OCI-LY3 (cell line): ENCODE measurements at regions not wholly inside any gene's neighbourhood (a gene's known extent, or its start where the extent isn't known, plus 50 kb on each side); places are given as distances from the start of the nearest gene placed in this dataset.

Experiments used
- H2AFZ ChIP-seq: fragments of 200-600, 300-600 bp; shearing (Covaris generic); 2 replicates; pipeline ENCODE4 v1.6.0; 2014; ENCODE audit warnings: antibody characterized with exemption, low read depth, low read length
- H3K27ac ChIP-seq: fragments of 200-600, 300-600 bp; sonication (generic); 2 replicates; pipeline ENCODE4 v1.5.1; 2014; ENCODE audit warnings: mild to moderate bottlenecking, low read length, moderate library complexity, mixed read lengths
- H3K27me3 ChIP-seq: fragments of 200-600, 300-600 bp; sonication (generic); 2 replicates; pipeline ENCODE4 v1.6.1; 2014; ENCODE audit warnings: low read depth, low read length, mixed read lengths
- H3K36me3 ChIP-seq: fragments of 200-600, 300-600 bp; sonication (generic); replicated peaks from 2 replicates; pipeline ENCODE3; 2014; ENCODE audit warnings: low read depth, low read length, mixed read lengths
- H3K4me1 ChIP-seq: fragments of 300-600, 200-600 bp; sonication (generic); 2 replicates; pipeline ENCODE4 v1.6.1; 2014; ENCODE audit warnings: low read length, mixed read lengths
- H3K4me2 ChIP-seq: fragments of 200-600, 300-600 bp; sonication (generic); 2 replicates; pipeline ENCODE4 v1.6.1; 2014; ENCODE audit warnings: low read length, mixed read lengths
- H3K4me3 ChIP-seq: fragments of 300-600, 200-600 bp; sonication (generic); 2 replicates; pipeline ENCODE4 v1.5.1; 2014; ENCODE audit warnings: antibody characterized with exemption, mild to moderate bottlenecking, low read length, moderate library complexity
- H3K79me2 ChIP-seq: fragments of 300-600, 200-600 bp; shearing (Covaris generic); 2 replicates; pipeline ENCODE4 v1.6.1; 2014; ENCODE audit warnings: mild to moderate bottlenecking, low read length, mixed read lengths
- H3K9ac ChIP-seq: fragments of 300-600, 200-600 bp; shearing (Covaris generic); 2 replicates; pipeline ENCODE4 v1.6.0; 2014; ENCODE audit warnings: mild to moderate bottlenecking, low read length, moderate library complexity
- H3K9me3 ChIP-seq: fragments of 200-600, 300-600 bp; shearing (Covaris generic); 2 replicates; pipeline ENCODE4 v1.6.1; 2014; ENCODE audit warnings: low read length, mixed read lengths; ENCODE audit not compliant: insufficient read depth
- H4K20me1 ChIP-seq: fragments of 200-600, 300-600 bp; sonication (generic); 2 replicates; pipeline ENCODE4 v1.6.1; 2016; ENCODE audit warnings: low read length, mixed read lengths; ENCODE audit not compliant: insufficient read depth
- CTCF ChIP-seq: fragments of 200-600, 300-600 bp; sonication (generic); IDR thresholded peaks from 2 replicates; pipeline ENCODE4 v1.5.1; 2014; ENCODE audit warnings: antibody characterized with exemption, low read length, low read depth
- EZH2phosphoT487 ChIP-seq: fragments of 200-600 bp; shearing (Covaris generic); IDR thresholded peaks from 2 replicates; pipeline ENCODE4 v1.6.1; 2018; ENCODE audit warnings: antibody characterized with exemption, mixed run types, low read depth

- peak overlapping the region; percentile 65; the same call in 1 of the 2 replicates for H3K27ac ChIP-seq
- peak overlapping the region; percentile 66; the same call in 1 of the 2 replicates for H3K4me2 ChIP-seq
- H3K36me3 ChIP-seq, result no peaks in the 10 kb centered on the region
Observed at GRCh38 chr1:66444438-66445265, 89.3 kb upstream of the SGIP1 start.

GRCh38 chr1:66445492-66446181, 88.3 kb upstream of the SGIP1 start:
- H3K4me1 ChIP-seq, result peaks cover 35% of the 10 kb centered on the region
- peak overlapping the region; percentile 20 for H3K4me3 ChIP-seq
- peak overlapping the region; percentile 65 for H3K27ac ChIP-seq
- peak overlapping the region; percentile 54 for H3K9ac ChIP-seq
- peak overlapping the region; percentile 66 for H3K4me2 ChIP-seq
- TF ChIP-seq CTCF (no peak), EZH2phosphoT487 (no peak)
- no peaks in the 10 kb centered on the region for H4K20me1 ChIP-seq
- H3K79me2 ChIP-seq, result no peaks in the 10 kb centered on the region
- no peaks in the 10 kb centered on the region for H3K27me3 ChIP-seq
- H2AFZ ChIP-seq, result peak overlapping the region; percentile 95
- no peaks in the 10 kb centered on the region for H3K36me3 ChIP-seq
- no peaks in the 10 kb centered on the region for H3K9me3 ChIP-seq

More at GRCh38 chr1:66444438-66445265, 89.3 kb upstream of the SGIP1 start:
- no peaks in the 10 kb centered on the region for H3K27me3 ChIP-seq
- no peak overlapping the region for H3K4me3 ChIP-seq
- H3K79me2 ChIP-seq, result no peaks in the 10 kb centered on the region
- H4K20me1 ChIP-seq, result no peaks in the 10 kb centered on the region
- no peak overlapping the region for H3K9ac ChIP-seq
- TF ChIP-seq CTCF, result no peak
- TF ChIP-seq EZH2phosphoT487, result no peak
- peaks cover 40% of the 10 kb centered on the region for H3K4me1 ChIP-seq
- H2AFZ ChIP-seq, result no peak overlapping the region
- no peaks in the 10 kb centered on the region for H3K9me3 ChIP-seq

GRCh38 chr1:66446261-66447001, 87.5 kb upstream of the SGIP1 start:
- peak overlapping the region; percentile 20 for H3K4me3 ChIP-seq

More at GRCh38 chr1:66446261-66447001, 87.5 kb upstream of the SGIP1 start:
- no peaks in the 10 kb centered on the region for H3K36me3 ChIP-seq
- H3K27me3 ChIP-seq, result no peaks in the 10 kb centered on the region
- H3K4me1 ChIP-seq, result peaks cover 35% of the 10 kb centered on the region
- peak overlapping the region; percentile 65 for H3K27ac ChIP-seq
- H3K9ac ChIP-seq, result peak overlapping the region; percentile 54
- H3K79me2 ChIP-seq, result no peaks in the 10 kb centered on the region
- H4K20me1 ChIP-seq, result no peaks in the 10 kb centered on the region
- no peaks in the 10 kb centered on the region for H3K9me3 ChIP-seq
- peak overlapping the region; percentile 66 for H3K4me2 ChIP-seq
- peak; percentile 71 for TF ChIP-seq CTCF
- no peak for TF ChIP-seq EZH2phosphoT487
- peak overlapping the region; percentile 95 for H2AFZ ChIP-seq
